Mucosa of rectum (tissue), 2 donors: ENCODE measurements at regions not wholly inside any gene's neighbourhood (a gene's known extent, or its start where the extent isn't known, plus 50 kb on each side); places are given as distances from the start of the nearest gene placed in this dataset.
"Not testable (repeated sequence)": the region's sequence is repeated elsewhere in the genome, so short reads cannot be mapped to it uniquely, and the experiment has no call there.

ENCODE experiments used
- H3K27ac ChIP-seq, 2 donors: one replicate each; pipeline ENCODE4 v1.7.0; 2013; ENCODE audit warnings: inconsistent platforms in 2 of 2, low read depth in 2 of 2, low read length in 2 of 2
- H3K27me3 ChIP-seq, 2 donors: one replicate each; pipeline ENCODE4 v1.7.0; 2013; ENCODE audit warnings: low read length in 2 of 2; ENCODE audit not compliant: control insufficient read depth in 2 of 2, insufficient read depth in 2 of 2
- H3K36me3 ChIP-seq, 2 donors: one replicate each; pipeline ENCODE4 v1.7.0; 2013; ENCODE audit warnings: low read length in 2 of 2; ENCODE audit not compliant: control insufficient read depth in 2 of 2, insufficient read depth in 2 of 2
- H3K4me1 ChIP-seq, 2 donors: one replicate each; pipeline ENCODE4 v1.7.0; 2013; ENCODE audit warnings: low read length in 2 of 2, mild to moderate bottlenecking in 1 of 2; ENCODE audit not compliant: control insufficient read depth in 2 of 2, insufficient read depth in 2 of 2
- H3K4me3 ChIP-seq, 2 donors: one replicate each; pipeline ENCODE4 v1.7.0; 2013; ENCODE audit warnings: low read length in 2 of 2
- H3K9ac ChIP-seq, 2 donors: one replicate each; pipeline ENCODE4 v1.7.0; 2013; ENCODE audit warnings: low read length in 2 of 2, low read depth in 1 of 2, mild to moderate bottlenecking in 1 of 2
- H3K9me3 ChIP-seq, 2 donors: one replicate each; pipeline ENCODE4 v1.7.0; 2013; ENCODE audit warnings: low read length in 2 of 2; ENCODE audit not compliant: control insufficient read depth in 2 of 2
- donor health status: healthy.
- donor health status: Normal muscosa, but diverticular disease.

DNA sequence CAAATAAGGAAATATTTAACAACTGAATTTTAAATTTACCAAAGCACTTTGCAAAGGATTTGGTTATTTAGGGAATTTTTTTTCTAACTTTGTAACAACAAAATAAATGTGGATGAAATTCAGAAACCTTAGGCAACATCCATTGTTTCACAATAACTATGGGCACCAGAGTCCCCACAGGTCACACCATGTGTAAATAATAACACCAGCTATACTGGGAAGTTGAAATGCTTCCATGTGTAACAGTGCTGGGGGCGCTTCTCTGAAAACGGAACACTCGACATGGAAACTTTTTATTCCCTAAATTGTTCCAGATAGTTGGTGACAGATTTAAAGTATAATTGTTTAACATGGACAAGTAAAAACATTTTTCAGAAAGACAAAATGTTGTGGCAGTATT lies 818.6 kb downstream of the TNS3 start:
- no peaks in the 10 kb centered on the region for H3K4me1 ChIP-seq
- H3K4me3 ChIP-seq = no peak overlapping the region
- no peaks in the 10 kb centered on the region for H3K36me3 ChIP-seq
- no peaks in the 10 kb centered on the region for H3K9me3 ChIP-seq
- H3K9ac ChIP-seq = no peak overlapping the region
- no peak overlapping the region for H3K27ac ChIP-seq
- H3K27me3 ChIP-seq = no peaks in the 10 kb centered on the region

DNA sequence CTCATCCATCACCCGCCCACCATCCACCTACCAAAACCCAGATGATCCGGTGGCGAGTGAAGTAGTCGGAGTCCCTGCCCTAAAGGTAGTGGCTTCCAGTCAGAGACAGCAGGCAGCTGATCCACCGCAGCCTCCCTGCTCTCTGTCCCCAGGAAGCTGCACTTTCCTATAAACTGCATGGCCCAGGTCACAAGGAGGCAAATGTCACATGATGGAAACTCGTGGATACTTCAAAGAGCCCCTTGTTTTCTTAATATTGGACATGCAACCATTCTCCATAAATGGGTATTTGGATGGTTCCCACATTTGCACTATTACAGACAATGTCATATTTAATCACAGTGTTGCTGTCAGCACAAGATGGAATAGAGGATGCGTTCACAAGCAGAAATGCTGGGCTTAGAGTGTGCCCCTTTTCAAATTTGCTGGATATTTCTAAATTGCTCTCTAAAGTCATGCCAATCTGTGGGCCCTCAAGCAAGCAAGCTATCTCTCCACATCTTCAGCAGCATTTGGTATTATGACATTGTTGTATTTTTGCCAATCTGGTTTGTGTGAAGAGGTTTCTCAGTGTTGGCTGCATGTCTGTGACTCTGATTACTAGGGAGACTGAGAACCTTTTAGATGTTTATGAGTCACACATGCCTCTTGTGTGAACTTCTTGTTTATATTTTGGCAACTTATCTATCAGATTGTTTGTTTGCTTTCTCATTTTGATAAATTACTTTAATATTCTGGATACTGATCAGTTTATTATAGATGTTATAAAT lies 822.0 kb downstream of the TNS3 start:
- Histone ChIP-seq H3K4me3 (no peak overlapping the region), H3K36me3 (no peaks in the 10 kb centered on the region), H3K9me3 (no peaks in the 10 kb centered on the region), H3K27ac (no peak overlapping the region), H3K27me3 (no peaks in the 10 kb centered on the region), H3K4me1 (no peaks in the 10 kb centered on the region), H3K9ac (no peak overlapping the region)

DNA sequence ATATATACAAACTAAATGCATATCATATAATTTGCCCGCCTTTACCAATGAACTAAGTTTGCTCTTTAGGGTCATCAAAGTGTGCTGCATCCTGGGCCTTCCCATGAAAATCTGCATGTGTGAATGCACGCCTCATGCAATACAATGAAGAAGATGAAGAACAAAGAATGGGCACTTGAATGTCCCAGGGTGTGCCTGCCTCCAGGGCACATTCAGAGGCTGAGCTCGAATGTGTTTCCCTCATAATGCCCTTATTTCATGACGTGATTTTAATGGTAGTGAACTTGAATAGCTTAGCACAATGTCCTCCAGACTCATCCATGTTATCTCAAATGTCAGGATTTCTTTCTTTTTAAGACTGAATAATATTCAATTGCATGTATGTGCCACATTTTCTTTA lies 824.9 kb downstream of the TNS3 start:
- H3K4me3 ChIP-seq = no peak overlapping the region
- no peaks in the 10 kb centered on the region for H3K36me3 ChIP-seq
- H3K27ac ChIP-seq = no peak overlapping the region
- H3K9ac ChIP-seq = no peak overlapping the region
- no peaks in the 10 kb centered on the region for H3K4me1 ChIP-seq
- no peaks in the 10 kb centered on the region for H3K27me3 ChIP-seq
- no peaks in the 10 kb centered on the region for H3K9me3 ChIP-seq

DNA sequence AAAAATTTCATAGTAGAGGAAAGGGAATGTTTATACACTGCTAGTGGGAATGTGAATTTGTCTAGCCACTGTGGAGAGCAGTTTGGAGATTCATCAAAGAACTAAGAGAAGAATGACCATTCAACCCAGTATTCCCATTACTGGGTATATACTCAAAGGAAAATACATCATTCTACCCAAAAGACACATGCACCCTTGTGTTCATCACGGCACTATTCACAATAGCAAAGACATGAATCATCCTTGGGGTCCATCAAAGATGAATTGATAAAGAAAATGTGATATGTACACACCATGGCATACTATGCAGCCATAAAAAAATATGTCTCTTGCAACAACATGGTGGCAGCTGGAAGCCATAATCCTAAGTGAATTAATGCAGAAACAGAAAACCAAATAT lies 825.7 kb downstream of the TNS3 start:
- Histone ChIP-seq H3K9me3 (no peaks in the 10 kb centered on the region), H3K9ac (no peak overlapping the region), H3K4me1 (no peaks in the 10 kb centered on the region), H3K36me3 (no peaks in the 10 kb centered on the region), H3K4me3 (no peak overlapping the region), H3K27me3 (no peaks in the 10 kb centered on the region), H3K27ac (no peak overlapping the region)

DNA sequence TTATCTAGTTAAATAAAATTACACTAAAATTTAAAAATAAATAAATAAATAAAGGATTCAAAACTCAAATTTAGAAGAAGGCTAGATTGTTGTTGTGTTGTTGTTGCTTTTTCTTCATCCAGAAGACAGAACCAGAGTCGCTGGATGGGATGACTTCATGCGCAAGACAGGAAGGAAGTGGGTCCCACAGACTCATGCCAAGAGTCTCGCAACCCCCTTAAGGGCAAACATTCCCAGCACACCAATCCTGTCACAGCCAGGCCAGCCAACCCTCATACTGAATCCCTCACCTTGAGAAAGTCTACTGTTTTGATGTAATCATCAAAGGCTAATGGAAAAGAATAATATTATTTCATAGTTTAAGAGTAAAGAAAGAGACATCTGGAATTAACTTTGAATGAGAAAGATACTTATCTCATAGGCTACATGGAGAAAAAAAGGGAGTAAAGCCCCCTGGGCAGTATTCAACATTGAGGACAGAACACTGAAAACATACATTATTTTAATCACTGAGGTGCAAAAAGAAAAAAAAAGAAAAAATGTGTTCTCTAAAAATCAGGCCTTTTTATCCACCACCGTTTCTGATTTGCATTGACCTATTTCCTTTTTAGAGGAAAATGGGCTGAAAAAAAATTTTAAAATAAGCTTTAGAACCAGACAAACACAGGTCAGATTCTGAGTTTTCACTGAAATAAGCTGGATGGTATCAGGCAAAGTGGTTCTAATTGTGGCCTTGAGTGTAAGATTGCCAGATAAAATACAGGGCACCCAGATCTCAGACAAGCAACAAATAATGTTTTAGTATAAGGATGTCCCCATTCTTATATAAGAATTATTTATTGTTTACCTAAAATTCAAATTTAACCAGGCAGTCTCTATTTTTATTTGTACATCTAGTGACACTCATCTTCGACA lies 826.5 kb downstream of the TNS3 start:
- Histone ChIP-seq H3K36me3 (no peaks in the 10 kb centered on the region), H3K4me1 (no peaks in the 10 kb centered on the region), H3K9ac (no peak overlapping the region), H3K27ac (no peak overlapping the region), H3K4me3 (no peak overlapping the region), H3K9me3 (no peaks in the 10 kb centered on the region), H3K27me3 (no peaks in the 10 kb centered on the region)

DNA sequence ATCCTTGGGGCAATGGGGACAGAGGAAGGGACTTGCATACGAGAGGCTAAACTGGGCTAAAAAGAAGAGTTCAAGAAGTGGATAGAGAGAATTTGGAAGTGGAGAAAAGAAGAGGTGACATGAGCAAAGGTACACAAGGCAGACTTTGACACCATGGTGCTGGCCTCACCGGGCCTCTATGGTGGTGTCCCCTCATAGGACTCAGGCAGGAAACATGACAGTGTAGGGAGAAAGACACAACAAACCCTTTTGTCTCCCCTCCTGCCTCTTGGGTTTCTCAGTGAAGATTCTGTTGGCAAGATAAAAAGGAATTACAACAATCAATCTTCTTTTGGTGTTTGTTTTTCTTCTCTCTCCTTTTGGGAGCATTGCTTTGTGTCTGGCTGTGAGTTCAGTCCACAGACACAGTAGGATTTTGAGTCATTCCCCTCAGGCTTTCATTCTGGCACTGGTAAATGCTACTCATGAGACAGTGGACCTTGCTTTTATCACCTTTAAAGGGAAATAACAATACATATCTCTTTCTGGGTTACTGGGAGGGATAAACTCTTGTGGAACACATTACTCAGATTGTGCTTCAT lies 827.7 kb downstream of the TNS3 start:
- H3K27ac ChIP-seq = no peak overlapping the region

DNA sequence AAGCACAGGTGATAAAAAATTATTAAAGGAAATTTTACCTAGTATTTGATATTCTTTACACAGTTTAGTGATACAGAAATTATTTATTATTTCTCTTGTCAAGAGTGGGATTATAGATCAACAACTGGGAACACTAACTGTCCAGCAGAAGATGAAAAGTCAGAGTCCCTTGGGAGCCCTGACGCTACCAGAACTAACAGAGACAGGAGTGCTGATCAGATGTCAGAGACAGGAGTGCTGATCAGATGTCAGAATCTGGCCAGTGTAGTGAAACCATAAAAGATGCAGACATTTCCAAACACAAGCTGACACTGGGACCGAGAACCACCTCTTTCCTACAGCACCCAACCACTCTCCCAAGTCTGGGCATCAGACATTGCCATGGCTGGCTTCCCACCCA lies 828.2 kb downstream of the TNS3 start:
- no peak overlapping the region for H3K27ac ChIP-seq
- H3K27me3 ChIP-seq = no peaks in the 10 kb centered on the region
- H3K36me3 ChIP-seq = no peaks in the 10 kb centered on the region
- H3K4me3 ChIP-seq = no peak overlapping the region
- H3K9ac ChIP-seq = no peak overlapping the region
- no peaks in the 10 kb centered on the region for H3K4me1 ChIP-seq
- no peaks in the 10 kb centered on the region for H3K9me3 ChIP-seq

More for the DNA sequence above, 827.7 kb downstream of the TNS3 start:
- Histone ChIP-seq H3K36me3 (no peaks in the 10 kb centered on the region), H3K9me3 (no peaks in the 10 kb centered on the region), H3K4me1 (no peaks in the 10 kb centered on the region), H3K4me3 (no peak overlapping the region), H3K9ac (no peak overlapping the region), H3K27me3 (no peaks in the 10 kb centered on the region)

DNA sequence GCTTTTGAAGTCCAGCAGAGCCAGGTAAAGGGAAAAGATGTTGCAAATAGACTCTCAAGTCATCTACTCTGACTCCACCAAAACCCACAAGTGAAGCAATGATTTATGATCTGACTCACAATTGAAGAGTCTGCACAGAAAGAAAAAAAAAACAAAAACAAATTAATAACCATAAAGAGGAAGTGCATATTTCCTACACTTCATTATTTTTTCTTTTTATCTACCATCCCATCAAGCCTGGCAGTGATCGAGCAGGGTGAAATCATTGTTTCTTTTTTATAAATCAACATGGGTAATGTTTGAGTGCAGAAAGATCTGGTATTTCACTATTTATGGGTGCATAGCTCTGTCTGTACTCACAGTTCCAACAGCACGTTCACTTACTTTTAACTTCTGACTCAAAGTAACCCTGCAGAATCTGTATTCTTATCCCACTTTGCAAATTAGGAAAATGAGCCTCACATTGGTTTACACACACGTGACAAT lies 829.0 kb downstream of the TNS3 start:
- Histone ChIP-seq H3K27ac (no peak overlapping the region), H3K36me3 (no peaks in the 10 kb centered on the region), H3K4me3 (no peak overlapping the region), H3K9me3 (no peaks in the 10 kb centered on the region), H3K9ac (no peak overlapping the region), H3K27me3 (no peaks in the 10 kb centered on the region), H3K4me1 (no peaks in the 10 kb centered on the region)

DNA sequence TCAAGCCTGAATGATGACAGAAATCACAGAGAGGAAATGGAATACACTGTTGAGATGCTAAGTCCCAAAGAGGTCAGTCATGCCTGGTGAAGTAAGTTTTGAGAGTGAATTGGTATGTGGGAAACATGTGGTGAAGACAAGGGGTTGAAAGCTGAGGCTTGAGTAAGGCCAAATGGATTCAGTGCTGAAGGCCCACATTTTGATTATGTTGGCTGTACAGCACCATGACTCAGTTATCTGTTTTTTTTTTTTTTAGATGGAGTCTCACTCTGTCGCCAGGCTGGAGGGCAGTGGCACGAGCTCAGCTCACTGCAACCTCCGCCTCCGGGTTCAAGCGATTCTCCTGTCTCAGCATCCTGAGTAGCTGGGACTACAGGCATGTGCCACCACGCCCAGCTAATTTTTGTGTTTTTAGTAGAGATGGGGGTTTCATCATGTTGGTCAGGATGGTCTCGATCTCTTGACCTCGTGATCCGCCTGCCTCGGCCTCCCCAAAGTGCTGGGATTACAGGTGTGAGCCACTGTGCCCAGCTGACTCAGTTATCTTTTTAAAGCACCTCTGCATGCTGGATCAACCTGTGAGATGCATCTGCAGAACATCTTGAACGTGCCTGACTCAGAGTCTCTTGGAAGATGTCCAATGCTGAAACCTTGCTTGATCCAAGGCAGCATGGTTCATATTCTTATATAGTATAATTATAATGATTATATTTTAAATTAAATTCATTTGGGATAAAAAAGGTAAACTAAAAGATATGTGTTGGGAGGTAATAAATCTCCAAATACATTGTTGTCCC lies 829.8 kb downstream of the TNS3 start:
- not testable (repeated sequence) for H3K4me1 ChIP-seq, H3K36me3 ChIP-seq, H3K4me3 ChIP-seq, H3K9me3 ChIP-seq, H3K27ac ChIP-seq, H3K27me3 ChIP-seq, H3K9ac ChIP-seq
